ENCODE measurements at regions not wholly inside any gene's neighbourhood (a gene's known extent, or its start where the extent isn't known, plus 50 kb on each side); places are given as distances from the start of the nearest gene placed in this dataset.

GRCh38 chr1:54488065-54488750 lies 59.8 kb upstream of the ACOT11 start:
- TF ChIP-seq CTCF (conservative IDR thresholded peaks at IDR 0.05; ENCODE audit: low read length), result peak; percentile 24
- DNase-seq (ENCODE audit: low read depth), result peak; percentile 89
- peak overlapping the region; percentile 63 for H3K4me3 ChIP-seq (ENCODE audit: low read length)

GRCh38 chr1:54487571-54488050 lies 60.4 kb upstream of the ACOT11 start:
- no peak for DNase-seq (ENCODE audit: low read depth)
- peak overlapping the region; percentile 47 for H3K4me3 ChIP-seq (ENCODE audit: low read length)

GRCh38 chr1:54486907-54487306 lies 61.1 kb upstream of the ACOT11 start:
- TF ChIP-seq CTCF (conservative IDR thresholded peaks at IDR 0.05; ENCODE audit: low read length), result no peak
- H3K4me3 ChIP-seq (ENCODE audit: low read length), result no peak overlapping the region
- DNase-seq (ENCODE audit: low read depth), result no peak

More at GRCh38 chr1:54487571-54488050, 60.4 kb upstream of the ACOT11 start:
- TF ChIP-seq CTCF (conservative IDR thresholded peaks at IDR 0.05; ENCODE audit: low read length), result no peak

GRCh38 chr1:54485416-54485815 lies 62.6 kb upstream of the ACOT11 start:
- peak; percentile 37 for DNase-seq (ENCODE audit: low read depth)
- no peak for TF ChIP-seq CTCF (conservative IDR thresholded peaks at IDR 0.05; ENCODE audit: low read length)
- no peak overlapping the region for H3K4me3 ChIP-seq (ENCODE audit: low read length)

- DNase-seq (ENCODE audit: low read depth), result no peak
- no peak for TF ChIP-seq CTCF (conservative IDR thresholded peaks at IDR 0.05; ENCODE audit: low read length)
- H3K4me3 ChIP-seq (ENCODE audit: low read length), result no peak overlapping the region
These were observed 64.1 kb upstream of the ACOT11 start for GRCh38 chr1:54483875-54484437.

- no peak overlapping the region for H3K4me3 ChIP-seq (ENCODE audit: low read length)
- DNase-seq (ENCODE audit: low read depth), result no peak
- TF ChIP-seq CTCF (conservative IDR thresholded peaks at IDR 0.05; ENCODE audit: low read length), result no peak
These were observed 66.7 kb upstream of the ACOT11 start for GRCh38 chr1:54481201-54481884.

GRCh38 chr1:54480525-54480848 lies 67.5 kb upstream of the ACOT11 start:
- H3K4me3 ChIP-seq (ENCODE audit: low read length), result no peak overlapping the region
- no peak for DNase-seq (ENCODE audit: low read depth)
- no peak for TF ChIP-seq CTCF (conservative IDR thresholded peaks at IDR 0.05; ENCODE audit: low read length)

Data from AG10803 (cell line).